Fibroblast of lung (primary cell): ENCODE measurements at regions not wholly inside any gene's neighbourhood (a gene's known extent, or its start where the extent isn't known, plus 50 kb on each side); places are given as distances from the start of the nearest gene placed in this dataset.

ENCODE experiments used
- CTCF ChIP-seq, 2 donors: IDR thresholded peaks in 1 of 2; conservative IDR thresholded peaks in 1 of 2; 1 replicate in 1 of 2; 2 replicates in 1 of 2; pipeline ENCODE4 v1.5.1; 2011 to 2012; ENCODE audit warnings: low read length in 2 of 2, control low read depth in 1 of 2, inconsistent platforms in 1 of 2, low read depth in 1 of 2, mild to moderate bottlenecking in 1 of 2
- EZH2 ChIP-seq: IDR thresholded peaks from 2 replicates; pipeline ENCODE4 v1.5.1; 2012; ENCODE audit warnings: low read length, control low read depth, mild to moderate bottlenecking; ENCODE audit errors: missing control alignments

GRCh38 chr11:127972816-127973215, 614.5 kb downstream of the ETS1 start:
- TF ChIP-seq CTCF (conservative IDR thresholded peaks at IDR 0.05 in 1 of 2, IDR thresholded peaks at IDR 0.05 in 1 of 2; ENCODE audit: low read depth in 1 of 2, low read length in 2 of 2) (no peak), EZH2 (no peak)
